Retinal pigment epithelial cell (primary cell): ENCODE measurements at regions not wholly inside any gene's neighbourhood (a gene's known extent, or its start where the extent isn't known, plus 50 kb on each side); places are given as distances from the start of the nearest gene placed in this dataset.

Experiments used
- DNase-seq: peaks from one replicate; pipeline ENCODE4 v3.0.0-alpha.2; 2010; ENCODE audit warnings: low read depth
- H3K4me3 ChIP-seq: 2 replicates; pipeline ENCODE4 v1.5.1; 2011; ENCODE audit warnings: mild to moderate bottlenecking, low read length, control low read depth, moderate library complexity
- CTCF ChIP-seq: conservative IDR thresholded peaks from 2 replicates; pipeline ENCODE4 v1.5.1; 2011; ENCODE audit warnings: low read depth, low read length, control low read depth, inconsistent platforms

DNA sequence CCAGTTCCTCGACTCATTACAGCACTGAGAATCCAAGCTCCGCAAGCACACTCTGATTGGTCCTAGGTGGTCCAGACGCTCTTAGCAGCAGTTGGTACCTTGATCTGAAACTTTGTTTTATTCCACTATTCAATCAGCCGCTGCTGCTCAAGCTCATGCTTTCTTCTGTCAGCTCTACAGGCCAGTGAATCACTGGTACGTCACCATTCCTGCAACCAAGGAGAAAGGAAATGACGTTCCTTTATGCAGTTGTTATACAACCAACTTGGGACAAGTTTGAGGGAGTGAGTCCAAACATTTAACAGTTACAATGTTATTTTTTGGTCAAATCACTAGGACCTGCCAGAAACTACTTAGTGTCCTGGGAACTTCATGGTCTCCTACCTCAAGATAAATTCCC is 398.8 kb upstream of the TMEFF2 start:
- DNase-seq, result no peak
- no peak for TF ChIP-seq CTCF
- H3K4me3 ChIP-seq, result no peak overlapping the region

- no peak overlapping the region for H3K4me3 ChIP-seq
- no peak for TF ChIP-seq CTCF
- DNase-seq, result no peak
Measured at GRCh38 chr2:192591617-192592016, 396.9 kb upstream of the TMEFF2 start.

DNA sequence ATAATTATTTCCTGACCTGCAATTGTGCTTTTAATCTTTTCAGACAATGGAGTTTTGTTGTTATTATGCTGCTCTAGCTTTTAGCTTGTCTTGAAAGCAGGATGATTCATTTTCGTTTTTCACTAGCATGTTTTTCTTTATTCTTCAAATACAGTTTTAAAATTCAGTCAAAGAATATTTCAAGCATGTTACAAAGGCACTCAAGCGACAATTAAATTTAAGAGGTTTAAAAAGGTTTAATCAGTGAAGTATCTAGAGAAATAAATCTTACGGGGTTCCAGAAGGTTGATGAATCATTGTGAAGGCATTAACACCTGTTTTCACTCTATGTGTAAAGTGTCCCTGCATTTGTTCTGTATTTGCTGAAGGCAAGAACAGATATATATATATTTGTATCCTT is 390.7 kb upstream of the TMEFF2 start:
- no peak for TF ChIP-seq CTCF
- peak; percentile 71 for DNase-seq
- H3K4me3 ChIP-seq, result no peak overlapping the region

DNA sequence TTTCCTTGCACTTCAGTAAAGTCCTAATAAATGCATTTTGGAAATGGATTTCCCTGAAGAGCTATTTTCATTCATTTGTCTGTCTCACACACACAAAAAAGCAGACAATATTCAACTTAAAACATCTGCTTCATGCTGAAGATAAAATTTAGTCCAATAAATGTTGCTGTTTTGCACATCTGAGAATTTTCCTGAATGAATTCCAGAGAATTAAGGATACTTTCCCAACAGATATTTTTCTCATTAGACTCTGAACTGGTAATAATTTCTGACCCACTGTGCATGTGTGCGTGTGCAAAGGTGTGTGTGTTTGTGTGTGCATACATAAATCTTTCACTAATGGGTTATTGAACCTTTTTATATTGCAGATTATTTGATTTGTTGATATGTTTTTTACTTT is 390.2 kb upstream of the TMEFF2 start:
- H3K4me3 ChIP-seq, result no peak overlapping the region
- DNase-seq, result no peak
- no peak for TF ChIP-seq CTCF

GRCh38 chr2:192579965-192580700 is 385.4 kb upstream of the TMEFF2 start:
- no peak for TF ChIP-seq CTCF
- H3K4me3 ChIP-seq, result no peak overlapping the region
- no peak for DNase-seq

DNA sequence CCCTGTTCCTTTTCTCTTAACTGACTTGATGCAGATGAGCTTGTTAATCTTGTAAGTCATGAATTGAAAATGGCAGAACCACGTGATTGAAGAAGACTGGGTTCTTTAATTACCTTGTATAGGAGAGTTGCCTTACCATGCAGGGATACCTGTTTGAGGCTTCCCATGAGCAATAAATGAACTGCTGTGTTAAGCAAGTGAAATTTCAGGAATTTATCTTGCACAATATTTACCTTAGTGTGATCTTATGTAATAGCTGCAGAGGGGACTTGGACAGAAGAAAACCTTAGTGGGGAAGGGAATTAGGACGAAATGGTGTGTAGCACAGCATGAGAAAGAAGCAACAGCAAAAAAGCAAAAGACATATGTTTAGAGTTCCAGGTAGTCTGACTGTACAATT is 384.0 kb upstream of the TMEFF2 start:
- DNase-seq, result no peak
- no peak overlapping the region for H3K4me3 ChIP-seq
- no peak for TF ChIP-seq CTCF

- no peak overlapping the region for H3K4me3 ChIP-seq
- DNase-seq, result no peak
- no peak for TF ChIP-seq CTCF
Measured at GRCh38 chr2:192577706-192578105, 383.0 kb upstream of the TMEFF2 start.
